ENCODE measurements at regions not wholly inside any gene's neighbourhood (a gene's known extent, or its start where the extent isn't known, plus 50 kb on each side); places are given as distances from the start of the nearest gene placed in this dataset.

GRCh38 chr14:38107216-38107631 lies 100.5 kb upstream of the SSTR1 start:
- H4K20me1 ChIP-seq (ENCODE audit: insufficient read depth, low read length, poor library complexity, severe bottlenecking): no peaks in the 10 kb centered on the region
- H3K9me3 ChIP-seq (ENCODE audit: insufficient read depth, low read depth, low read length): 0 out of 2 replicates have a peak, but pooled peaks cover 5% of the 10 kb centered on the region
- peaks cover 9% of the 10 kb centered on the region for H3K4me1 ChIP-seq (ENCODE audit: insufficient read depth, low read length, poor library complexity, severe bottlenecking)
- no peak overlapping the region for H3K4me2 ChIP-seq (ENCODE audit: low read depth, low read length, poor library complexity, severe bottlenecking)
- H3K4me3 ChIP-seq (ENCODE audit: low read length, poor library complexity, severe bottlenecking): no peak overlapping the region
- H3K27me3 ChIP-seq (ENCODE audit: insufficient read depth, low read length, poor library complexity, severe bottlenecking): no peaks in the 10 kb centered on the region
- no peaks in the 10 kb centered on the region for H3F3A ChIP-seq (ENCODE audit: low read depth)
- no peak overlapping the region for H3K9ac ChIP-seq (ENCODE audit: low read depth, low read length, poor library complexity, severe bottlenecking)
- no peaks in the 10 kb centered on the region for H3K36me3 ChIP-seq (ENCODE audit: insufficient read depth, low read length)
- H3K9me2 ChIP-seq (replicated peaks; ENCODE audit: low read depth, low read length): no peaks in the 10 kb centered on the region
- H3K79me2 ChIP-seq (ENCODE audit: insufficient read depth, low read length): no peaks in the 10 kb centered on the region
- no peak overlapping the region for H2AFZ ChIP-seq (ENCODE audit: low read length)
- TF ChIP-seq EZH2phosphoT487 (IDR thresholded peaks at IDR 0.05; ENCODE audit: borderline replicate concordance): no peak
- TF ChIP-seq CTCF (conservative IDR thresholded peaks at IDR 0.05; ENCODE audit: low read length): no peak

DNA sequence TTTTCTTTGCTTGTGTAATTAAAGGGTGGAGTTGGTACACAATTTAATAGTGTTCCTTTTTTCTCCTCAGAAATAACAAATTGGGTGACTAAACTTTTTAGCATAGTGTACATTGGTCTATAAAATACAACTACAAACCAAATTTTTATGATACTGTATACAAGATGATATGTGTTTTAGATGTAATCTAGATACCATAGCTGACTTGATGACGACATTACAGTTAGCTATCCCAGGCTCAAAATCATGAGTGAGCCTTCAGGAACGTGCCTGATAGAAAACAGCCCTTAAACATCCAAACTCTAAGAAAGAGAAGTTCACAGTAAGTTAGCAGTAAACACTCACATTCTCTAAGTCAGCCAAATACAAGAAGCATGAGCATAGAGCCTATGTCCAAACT lies 99.0 kb upstream of the SSTR1 start:
- H3F3A ChIP-seq (ENCODE audit: low read depth): no peaks in the 10 kb centered on the region
- TF ChIP-seq CTCF (conservative IDR thresholded peaks at IDR 0.05; ENCODE audit: low read length): no peak
- TF ChIP-seq EZH2phosphoT487 (IDR thresholded peaks at IDR 0.05; ENCODE audit: borderline replicate concordance): no peak
- no peak overlapping the region for H3K4me2 ChIP-seq (ENCODE audit: low read depth, low read length, poor library complexity, severe bottlenecking)
- no peaks in the 10 kb centered on the region for H3K9me2 ChIP-seq (replicated peaks; ENCODE audit: low read depth, low read length)
- H3K4me1 ChIP-seq (ENCODE audit: insufficient read depth, low read length, poor library complexity, severe bottlenecking): peaks cover 7% of the 10 kb centered on the region
- no peak overlapping the region for H3K4me3 ChIP-seq (ENCODE audit: low read length, poor library complexity, severe bottlenecking)
- H3K27me3 ChIP-seq (ENCODE audit: insufficient read depth, low read length, poor library complexity, severe bottlenecking): no peaks in the 10 kb centered on the region
- H3K79me2 ChIP-seq (ENCODE audit: insufficient read depth, low read length): no peaks in the 10 kb centered on the region
- 0 out of 2 replicates have a peak, but pooled peaks cover 5% of the 10 kb centered on the region for H3K9me3 ChIP-seq (ENCODE audit: insufficient read depth, low read depth, low read length)
- H4K20me1 ChIP-seq (ENCODE audit: insufficient read depth, low read length, poor library complexity, severe bottlenecking): no peaks in the 10 kb centered on the region
- H3K36me3 ChIP-seq (ENCODE audit: insufficient read depth, low read length): no peaks in the 10 kb centered on the region
- no peak overlapping the region for H3K9ac ChIP-seq (ENCODE audit: low read depth, low read length, poor library complexity, severe bottlenecking)
- no peak overlapping the region for H2AFZ ChIP-seq (ENCODE audit: low read length)

GRCh38 chr14:38110258-38110657 lies 97.4 kb upstream of the SSTR1 start:
- no peaks in the 10 kb centered on the region for H3F3A ChIP-seq (ENCODE audit: low read depth)
- no peaks in the 10 kb centered on the region for H3K27me3 ChIP-seq (ENCODE audit: insufficient read depth, low read length, poor library complexity, severe bottlenecking)
- no peak for TF ChIP-seq EZH2phosphoT487 (IDR thresholded peaks at IDR 0.05; ENCODE audit: borderline replicate concordance)
- TF ChIP-seq CTCF (conservative IDR thresholded peaks at IDR 0.05; ENCODE audit: low read length): no peak
- no peaks in the 10 kb centered on the region for H3K79me2 ChIP-seq (ENCODE audit: insufficient read depth, low read length)
- no peak overlapping the region for H3K4me3 ChIP-seq (ENCODE audit: low read length, poor library complexity, severe bottlenecking)
- H3K4me1 ChIP-seq (ENCODE audit: insufficient read depth, low read length, poor library complexity, severe bottlenecking): peaks cover 3% of the 10 kb centered on the region
- no peaks in the 10 kb centered on the region for H3K36me3 ChIP-seq (ENCODE audit: insufficient read depth, low read length)
- no peak overlapping the region for H2AFZ ChIP-seq (ENCODE audit: low read length)
- no peaks in the 10 kb centered on the region for H4K20me1 ChIP-seq (ENCODE audit: insufficient read depth, low read length, poor library complexity, severe bottlenecking)
- H3K9me2 ChIP-seq (replicated peaks; ENCODE audit: low read depth, low read length): no peaks in the 10 kb centered on the region
- 0 out of 2 replicates have a peak, but pooled peaks cover 5% of the 10 kb centered on the region for H3K9me3 ChIP-seq (ENCODE audit: insufficient read depth, low read depth, low read length)
- no peak overlapping the region for H3K4me2 ChIP-seq (ENCODE audit: low read depth, low read length, poor library complexity, severe bottlenecking)
- no peak overlapping the region for H3K9ac ChIP-seq (ENCODE audit: low read depth, low read length, poor library complexity, severe bottlenecking)

All from Loucy (cell line).